Duodenal mucosa (tissue), 2 donors: ENCODE measurements at regions not wholly inside any gene's neighbourhood (a gene's known extent, or its start where the extent isn't known, plus 50 kb on each side); places are given as distances from the start of the nearest gene placed in this dataset.

Experiments used
- H3K27ac ChIP-seq: one replicate; pipeline ENCODE4 v1.7.0; 2013; ENCODE audit warnings: low read depth, low read length
- H3K27me3 ChIP-seq, 2 donors: one replicate each; pipeline ENCODE4 v1.7.0; 2013; ENCODE audit warnings: low read length in 2 of 2, control low read depth in 1 of 2; ENCODE audit not compliant: insufficient read depth in 2 of 2, control insufficient read depth in 1 of 2
- H3K36me3 ChIP-seq, 2 donors: one replicate each; pipeline ENCODE4 v1.7.0; 2013; ENCODE audit warnings: low read length in 2 of 2, control low read depth in 1 of 2; ENCODE audit not compliant: insufficient read depth in 2 of 2, control insufficient read depth in 1 of 2
- H3K4me1 ChIP-seq, 2 donors: one replicate each; pipeline ENCODE4 v1.7.0; 2013; ENCODE audit warnings: low read length in 2 of 2, control low read depth in 1 of 2; ENCODE audit not compliant: insufficient read depth in 2 of 2, control insufficient read depth in 1 of 2
- H3K4me3 ChIP-seq, 2 donors: one replicate each; pipeline ENCODE4 v1.7.0; 2013; ENCODE audit warnings: low read length in 2 of 2, low read depth in 1 of 2
- H3K9ac ChIP-seq, 2 donors: one replicate each; pipeline ENCODE4 v1.7.0; 2013; ENCODE audit warnings: low read length in 2 of 2, low read depth in 1 of 2
- H3K9me3 ChIP-seq, 2 donors: one replicate each; pipeline ENCODE4 v1.7.0; 2013; ENCODE audit warnings: low read length in 2 of 2, control low read depth in 1 of 2; ENCODE audit not compliant: control insufficient read depth in 1 of 2

DNA sequence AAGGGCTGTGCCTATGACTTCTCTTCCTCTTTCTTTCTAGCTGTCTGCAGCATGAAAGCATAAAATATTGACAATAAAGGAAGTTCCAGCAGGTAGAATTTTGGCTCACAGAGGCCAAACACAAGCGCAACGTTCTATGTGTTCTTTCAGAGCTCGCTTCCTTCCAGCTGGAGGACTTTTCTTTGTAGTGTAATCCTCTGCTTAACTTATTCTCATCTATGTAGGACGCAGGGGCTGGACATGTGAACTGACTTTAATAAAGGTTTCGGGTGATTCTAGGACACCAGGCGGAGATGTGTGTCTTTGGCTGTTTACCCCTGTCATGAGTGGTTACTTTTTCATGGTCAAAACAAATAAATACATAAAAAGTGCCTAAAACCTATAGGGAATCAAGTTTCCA lies 191.5 kb upstream of the MAF start:
- Histone ChIP-seq H3K9me3 (no peaks in the 10 kb centered on the region), H3K27ac (no peak overlapping the region), H3K27me3 (no peaks in the 10 kb centered on the region), H3K4me3 (no peak overlapping the region), H3K9ac (no peak overlapping the region), H3K36me3 (no peaks in the 10 kb centered on the region), H3K4me1 (no peaks in the 10 kb centered on the region)

DNA sequence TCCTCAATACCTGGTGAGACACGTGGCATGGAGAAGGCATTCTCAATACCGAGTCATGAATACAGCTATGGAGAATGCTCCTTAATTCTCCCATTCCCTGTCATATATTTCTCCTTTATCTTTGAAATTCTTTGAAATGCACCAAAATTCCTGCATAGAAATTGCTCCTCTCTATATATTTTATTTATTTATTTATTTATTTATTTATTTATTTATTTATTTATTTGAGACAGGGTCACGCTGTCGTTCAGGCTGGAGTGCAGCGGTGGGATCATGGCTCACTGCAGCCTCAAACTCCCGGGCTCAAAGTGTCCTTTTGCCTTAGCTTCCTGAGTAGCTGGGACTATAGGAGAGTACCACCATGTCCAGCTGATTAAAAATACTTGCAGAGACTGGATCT lies 190.3 kb upstream of the MAF start:
- Histone ChIP-seq H3K9ac (no peak overlapping the region), H3K4me1 (no peaks in the 10 kb centered on the region), H3K27ac (no peak overlapping the region), H3K4me3 (no peak overlapping the region), H3K9me3 (no peaks in the 10 kb centered on the region), H3K27me3 (no peaks in the 10 kb centered on the region), H3K36me3 (no peaks in the 10 kb centered on the region)

DNA sequence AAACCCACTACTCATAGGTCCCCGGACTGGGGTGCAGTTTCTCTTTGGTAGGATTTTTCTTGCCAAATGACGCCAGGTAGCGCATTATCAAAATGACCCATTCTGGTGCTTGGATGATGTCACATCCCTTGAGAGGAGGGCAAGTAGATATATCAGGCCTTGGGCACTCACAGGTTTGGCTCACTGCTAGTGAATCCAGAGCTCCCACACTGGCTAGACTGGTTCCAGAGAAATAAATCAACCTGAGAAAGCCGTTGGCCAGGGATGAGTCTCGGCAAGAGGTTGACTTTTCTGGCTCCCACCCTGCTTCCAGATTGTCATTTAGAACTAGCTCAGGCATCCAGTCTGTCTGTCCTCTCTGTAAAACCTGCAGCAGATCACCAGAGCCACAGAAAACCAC lies 188.4 kb upstream of the MAF start:
- no peaks in the 10 kb centered on the region for H3K36me3 ChIP-seq
- no peak overlapping the region for H3K4me3 ChIP-seq
- H3K9ac ChIP-seq = no peak overlapping the region
- no peaks in the 10 kb centered on the region for H3K27me3 ChIP-seq
- no peaks in the 10 kb centered on the region for H3K9me3 ChIP-seq
- no peak overlapping the region for H3K27ac ChIP-seq
- H3K4me1 ChIP-seq = no peaks in the 10 kb centered on the region

DNA sequence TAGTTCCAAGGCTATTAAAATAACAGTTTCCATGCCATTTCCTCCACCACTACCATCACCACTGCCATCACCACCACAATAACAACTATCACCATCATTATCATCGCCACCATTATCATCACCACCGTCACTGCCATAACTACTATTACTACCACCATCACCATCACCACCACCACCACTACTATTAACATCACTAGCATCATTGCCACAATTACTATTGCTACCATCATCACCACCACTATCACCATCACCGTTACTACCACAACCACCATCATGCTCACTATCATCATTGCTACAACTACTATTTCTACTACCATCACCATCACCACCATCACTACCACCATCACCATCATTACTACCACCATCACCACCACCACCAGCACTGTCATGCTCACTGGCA lies 185.9 kb upstream of the MAF start:
- H3K36me3 ChIP-seq = no peaks in the 10 kb centered on the region
- H3K9me3 ChIP-seq = no peaks in the 10 kb centered on the region
- no peak overlapping the region for H3K4me3 ChIP-seq
- H3K27ac ChIP-seq = no peak overlapping the region
- H3K9ac ChIP-seq = no peak overlapping the region
- H3K4me1 ChIP-seq = no peaks in the 10 kb centered on the region
- no peaks in the 10 kb centered on the region for H3K27me3 ChIP-seq

DNA sequence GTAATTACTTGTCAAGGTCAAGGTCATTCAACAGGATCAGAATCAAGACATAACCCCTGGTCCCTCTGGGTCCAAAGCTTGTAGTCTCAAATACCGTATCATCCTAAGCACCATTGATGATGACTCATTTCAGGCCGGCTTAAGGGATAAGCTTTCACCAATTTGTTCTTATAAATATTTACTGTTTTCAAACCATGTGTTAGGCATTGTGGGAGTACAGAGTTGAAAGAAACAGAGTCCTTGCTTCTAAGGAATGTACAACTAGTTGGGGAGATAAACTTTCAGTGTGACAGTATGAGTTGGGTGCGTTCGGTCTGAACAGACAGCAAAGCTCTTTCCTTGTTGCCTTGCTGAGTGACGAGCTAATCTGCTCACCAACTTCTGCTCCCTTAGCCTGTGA lies 183.5 kb upstream of the MAF start:
- Histone ChIP-seq H3K27ac (no peak overlapping the region), H3K27me3 (no peaks in the 10 kb centered on the region), H3K9me3 (no peaks in the 10 kb centered on the region), H3K9ac (no peak overlapping the region), H3K4me1 (no peaks in the 10 kb centered on the region), H3K36me3 (no peaks in the 10 kb centered on the region), H3K4me3 (no peak overlapping the region)

DNA sequence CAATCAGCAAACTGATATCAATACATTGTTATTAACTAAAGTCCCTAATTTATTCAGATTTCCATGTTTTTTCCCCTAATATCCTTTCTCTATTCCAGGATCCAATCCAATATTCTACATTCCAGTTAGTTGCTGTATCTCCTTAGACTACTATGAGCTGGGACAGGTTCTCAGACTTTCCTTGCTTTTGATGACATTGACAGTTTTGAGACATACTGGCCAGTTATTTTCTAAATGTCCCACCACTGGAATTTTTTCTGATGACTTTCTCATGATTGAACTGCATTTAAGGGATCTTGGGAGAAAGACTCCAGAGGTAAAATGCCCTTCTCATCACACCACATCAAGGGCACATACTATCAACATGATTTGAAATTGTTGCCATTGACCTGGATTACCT lies 177.1 kb upstream of the MAF start:
- no peak overlapping the region for H3K4me3 ChIP-seq
- H3K9me3 ChIP-seq = no peaks in the 10 kb centered on the region
- no peak overlapping the region for H3K9ac ChIP-seq
- no peaks in the 10 kb centered on the region for H3K36me3 ChIP-seq
- no peaks in the 10 kb centered on the region for H3K27me3 ChIP-seq
- H3K27ac ChIP-seq = no peak overlapping the region
- H3K4me1 ChIP-seq = peaks cover 0 to 1% of the 10 kb centered on the region in 2 donors

DNA sequence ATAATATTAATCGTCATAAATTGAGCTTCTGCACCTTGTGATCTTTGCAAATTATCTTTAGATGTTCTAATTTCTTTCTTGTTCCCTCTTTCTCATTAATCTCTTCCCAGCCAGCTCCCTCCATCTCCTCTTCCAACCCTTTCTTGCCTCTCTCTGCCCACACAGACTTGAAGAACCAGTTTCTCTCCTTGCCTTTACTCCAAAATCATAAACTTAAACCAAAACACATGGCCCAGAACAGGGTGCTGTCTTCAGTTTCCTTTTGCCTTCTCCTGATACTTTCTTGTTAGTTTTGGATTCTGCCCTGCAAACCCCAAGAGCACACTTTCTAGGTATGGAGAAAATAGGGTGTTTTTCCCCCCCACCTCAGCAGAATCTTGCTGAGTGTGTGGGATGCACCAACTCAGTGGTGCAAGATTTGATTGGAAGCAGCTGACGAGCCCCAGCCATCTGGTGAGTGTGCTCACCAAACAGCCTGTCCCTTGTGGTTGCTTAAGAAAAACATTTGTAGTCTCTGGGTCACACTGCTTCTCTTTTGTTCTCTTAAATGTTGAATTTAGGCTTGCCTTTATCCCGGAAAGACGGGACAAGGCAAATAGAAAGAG lies 175.8 kb upstream of the MAF start:
- no peak overlapping the region for H3K27ac ChIP-seq

DNA sequence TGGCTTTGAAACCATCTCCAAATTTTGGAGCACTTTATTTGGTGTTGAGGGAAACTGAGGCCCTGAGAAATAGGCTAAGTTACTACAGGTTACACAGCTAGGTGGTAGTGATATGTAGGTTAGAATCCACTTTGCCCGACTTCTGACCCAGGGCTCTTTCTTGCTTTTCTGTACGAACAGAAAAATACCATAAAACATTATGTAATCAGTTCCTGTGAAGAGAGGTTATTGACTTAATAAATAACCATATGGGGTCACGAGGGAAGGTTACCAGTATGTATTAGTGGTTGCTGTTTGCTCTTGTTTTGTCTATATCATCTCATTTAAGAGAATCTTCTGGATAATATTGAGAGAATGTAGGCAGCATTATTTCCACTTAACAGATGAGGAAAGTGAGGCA lies 172.2 kb upstream of the MAF start:
- Histone ChIP-seq H3K27me3 (no peaks in the 10 kb centered on the region), H3K4me3 (no peak overlapping the region), H3K9me3 (no peaks in the 10 kb centered on the region), H3K4me1 (peaks cover 36 to 42% of the 10 kb centered on the region in 2 donors), H3K36me3 (no peaks in the 10 kb centered on the region), H3K9ac (no peak overlapping the region), H3K27ac (no peak overlapping the region)

More for the DNA sequence above, 175.8 kb upstream of the MAF start:
- Histone ChIP-seq H3K4me3 (no peak overlapping the region), H3K9me3 (no peaks in the 10 kb centered on the region), H3K36me3 (no peaks in the 10 kb centered on the region), H3K9ac (no peak overlapping the region), H3K27me3 (no peaks in the 10 kb centered on the region), H3K4me1 (peaks cover 10 to 15% of the 10 kb centered on the region in 2 donors)

DNA sequence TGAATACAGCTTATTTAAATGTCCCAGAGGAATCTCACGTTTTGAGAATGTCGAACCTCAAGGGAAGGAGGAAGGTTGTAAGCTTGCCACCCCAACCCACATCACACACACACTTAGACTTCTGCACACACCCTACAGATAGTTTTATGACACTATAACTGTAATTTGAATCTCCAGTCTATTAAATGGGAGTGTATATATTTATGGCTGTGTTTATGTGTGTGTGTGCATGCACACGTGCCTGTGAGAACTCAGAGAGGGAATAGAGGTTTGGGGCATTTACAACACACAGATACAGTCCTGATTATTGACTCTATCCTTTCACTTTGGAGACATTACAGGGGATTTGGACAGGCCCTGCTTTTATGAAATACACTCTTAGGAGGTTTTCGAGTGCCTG lies 171.5 kb upstream of the MAF start:
- H3K27me3 ChIP-seq = no peaks in the 10 kb centered on the region
- no peak overlapping the region for H3K27ac ChIP-seq
- H3K4me3 ChIP-seq = no peak overlapping the region
- no peaks in the 10 kb centered on the region for H3K9me3 ChIP-seq
- no peak overlapping the region for H3K9ac ChIP-seq
- no peaks in the 10 kb centered on the region for H3K36me3 ChIP-seq
- peaks cover 44 to 49% of the 10 kb centered on the region in 2 donors for H3K4me1 ChIP-seq

DNA sequence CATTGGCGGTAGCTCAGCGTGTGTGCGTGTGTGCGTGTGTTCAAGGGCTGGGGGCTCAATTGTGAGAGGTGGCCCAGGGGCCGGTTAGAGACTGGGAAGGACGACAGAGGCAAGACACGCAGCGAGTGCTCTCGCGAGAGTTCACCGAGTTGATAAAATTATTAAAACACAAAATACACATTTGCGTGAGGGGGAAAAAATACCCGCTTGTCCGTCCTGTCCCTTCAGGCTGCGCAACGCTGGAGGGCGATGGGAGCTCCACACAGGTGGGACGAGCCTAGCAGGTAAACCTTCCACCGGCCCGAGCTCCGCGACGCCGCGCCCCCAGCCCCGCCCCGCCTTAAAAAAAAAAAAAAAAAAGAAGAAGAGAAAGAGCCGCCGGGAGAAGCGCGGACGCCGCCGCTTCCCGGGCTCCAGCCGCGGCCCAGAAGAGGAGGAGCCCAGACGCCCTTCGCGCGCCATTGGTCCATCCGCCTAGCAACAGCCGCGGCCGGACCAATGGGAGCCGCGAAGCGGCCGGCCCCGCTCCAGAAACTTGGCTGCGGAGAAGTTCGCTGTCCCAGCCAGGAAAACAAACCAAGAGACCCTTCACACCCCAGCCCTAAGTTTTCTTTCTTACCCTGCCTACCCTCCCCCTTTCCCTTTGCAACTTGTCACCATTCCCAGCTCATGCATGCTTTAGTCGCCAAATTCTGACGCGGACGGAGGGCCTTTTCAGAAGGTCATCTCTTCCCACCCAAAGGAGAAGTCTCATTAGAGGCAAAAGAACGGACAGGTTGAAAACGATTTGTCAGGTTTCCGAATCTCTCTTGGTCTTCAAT lies 169.9 kb upstream of the MAF start:
- Histone ChIP-seq H3K9me3 (no peaks in the 10 kb centered on the region), H3K9ac (peak overlapping the region; percentile 73 to 83), H3K4me3 (peak overlapping the region; percentile 69 to 77), H3K36me3 (no peaks in the 10 kb centered on the region), H3K4me1 (peaks cover 56 to 63% of the 10 kb centered on the region in 2 donors), H3K27me3 (no peaks in the 10 kb centered on the region), H3K27ac (peak overlapping the region; percentile 73)
